Osteoblast (primary cell): ENCODE measurements at regions not wholly inside any gene's neighbourhood (a gene's known extent, or its start where the extent isn't known, plus 50 kb on each side); places are given as distances from the start of the nearest gene placed in this dataset.

Source experiments
- DNase-seq: peaks from one replicate; pipeline ENCODE4 v3.0.0; 2011; ENCODE audit warnings: low spot score, mixed read lengths; ENCODE audit not compliant: insufficient read length; ENCODE audit errors: missing footprints
- H2AFZ ChIP-seq: 2 replicates; pipeline ENCODE4 v1.6.0; 2011; ENCODE audit warnings: mild to moderate bottlenecking, low read length
- H3K27ac ChIP-seq: 2 replicates; pipeline ENCODE4 v1.5.1; 2011; ENCODE audit warnings: mild to moderate bottlenecking, low read depth, low read length, moderate library complexity
- H3K27me3 ChIP-seq: 2 replicates; pipeline ENCODE4 v1.6.0; 2012; ENCODE audit warnings: mild to moderate bottlenecking, control low read depth, inconsistent platforms, low read length, moderate library complexity; ENCODE audit not compliant: insufficient read depth
- H3K36me3 ChIP-seq: 2 replicates; pipeline ENCODE4 v1.5.1; 2011; ENCODE audit warnings: mild to moderate bottlenecking, low read length, control low read depth, moderate library complexity; ENCODE audit not compliant: insufficient read depth
- H3K4me1 ChIP-seq: 2 replicates; pipeline ENCODE4 v1.5.1; 2011; ENCODE audit warnings: mild to moderate bottlenecking, low read length, control low read depth, moderate library complexity; ENCODE audit not compliant: insufficient read depth
- H3K4me2 ChIP-seq: 2 replicates; pipeline ENCODE4 v1.6.0; 2011; ENCODE audit warnings: mild to moderate bottlenecking, low read length; ENCODE audit not compliant: insufficient read depth
- H3K4me3 ChIP-seq: fragments of 200-600 bp; sonication (generic); 3 replicates; pipeline ENCODE4 v1.5.1; 2012; ENCODE audit warnings: mild to moderate bottlenecking, low read length, inconsistent platforms; ENCODE audit not compliant: insufficient read depth
- H3K79me2 ChIP-seq: 2 replicates; pipeline ENCODE4 v1.6.0; 2012; ENCODE audit warnings: mild to moderate bottlenecking, low read length, control low read depth, inconsistent platforms; ENCODE audit not compliant: insufficient read depth
- H3K9me3 ChIP-seq: 2 replicates; pipeline ENCODE4 v1.5.1; 2011; ENCODE audit warnings: low read depth, low read length, control low read depth
- H4K20me1 ChIP-seq: 2 replicates; pipeline ENCODE4 v1.6.0; 2012; ENCODE audit warnings: mild to moderate bottlenecking, low read length, control low read depth; ENCODE audit not compliant: insufficient read depth
- TF ChIP-seq, protein P1 (sequence below): IDR thresholded peaks from 2 replicates; pipeline ENCODE4 v1.5.1; 2011; ENCODE audit warnings: mild to moderate bottlenecking, low read depth, low read length, moderate library complexity; ENCODE audit errors: extremely low read depth

DNA sequence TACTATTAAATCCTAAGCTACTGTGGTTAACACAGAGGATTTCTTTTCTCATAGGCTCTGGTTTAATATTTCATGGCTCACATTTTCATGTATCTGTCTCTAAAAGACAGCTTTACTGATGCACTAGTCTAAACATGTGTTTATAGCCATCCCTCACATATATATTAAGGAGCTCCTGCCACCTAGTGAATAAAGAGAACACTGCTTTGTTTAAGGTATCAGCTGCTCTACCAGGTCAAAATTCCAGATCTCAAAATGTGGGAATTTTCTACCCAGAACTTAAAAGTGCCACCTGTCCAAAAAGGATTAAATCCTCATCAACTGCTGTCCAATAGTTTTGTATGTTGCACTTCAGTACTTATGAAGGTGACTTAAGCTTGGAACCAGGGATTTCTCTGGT is 188.5 kb upstream of the TEX13C start:
- no peaks in the 10 kb centered on the region for H3K79me2 ChIP-seq
- H3K4me1 ChIP-seq, result no peaks in the 10 kb centered on the region
- H3K4me3 ChIP-seq, result no peak overlapping the region
- H3K4me2 ChIP-seq, result no peak overlapping the region
- no peaks in the 10 kb centered on the region for H3K27me3 ChIP-seq
- no peaks in the 10 kb centered on the region for H4K20me1 ChIP-seq
- TF ChIP-seq, protein P1, sequence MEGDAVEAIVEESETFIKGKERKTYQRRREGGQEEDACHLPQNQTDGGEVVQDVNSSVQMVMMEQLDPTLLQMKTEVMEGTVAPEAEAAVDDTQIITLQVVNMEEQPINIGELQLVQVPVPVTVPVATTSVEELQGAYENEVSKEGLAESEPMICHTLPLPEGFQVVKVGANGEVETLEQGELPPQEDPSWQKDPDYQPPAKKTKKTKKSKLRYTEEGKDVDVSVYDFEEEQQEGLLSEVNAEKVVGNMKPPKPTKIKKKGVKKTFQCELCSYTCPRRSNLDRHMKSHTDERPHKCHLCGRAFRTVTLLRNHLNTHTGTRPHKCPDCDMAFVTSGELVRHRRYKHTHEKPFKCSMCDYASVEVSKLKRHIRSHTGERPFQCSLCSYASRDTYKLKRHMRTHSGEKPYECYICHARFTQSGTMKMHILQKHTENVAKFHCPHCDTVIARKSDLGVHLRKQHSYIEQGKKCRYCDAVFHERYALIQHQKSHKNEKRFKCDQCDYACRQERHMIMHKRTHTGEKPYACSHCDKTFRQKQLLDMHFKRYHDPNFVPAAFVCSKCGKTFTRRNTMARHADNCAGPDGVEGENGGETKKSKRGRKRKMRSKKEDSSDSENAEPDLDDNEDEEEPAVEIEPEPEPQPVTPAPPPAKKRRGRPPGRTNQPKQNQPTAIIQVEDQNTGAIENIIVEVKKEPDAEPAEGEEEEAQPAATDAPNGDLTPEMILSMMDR, result no peak
- H3K9me3 ChIP-seq, result no peaks in the 10 kb centered on the region
- no peak overlapping the region for H2AFZ ChIP-seq
- H3K36me3 ChIP-seq, result no peaks in the 10 kb centered on the region
- no peak for DNase-seq
- H3K27ac ChIP-seq, result no peak overlapping the region

GRCh38 chrX:125132274-125132673 is 187.4 kb upstream of the TEX13C start:
- Histone ChIP-seq H3K27ac (no peak overlapping the region), H3K4me3 (no peak overlapping the region), H2AFZ (no peak overlapping the region), H3K4me2 (no peak overlapping the region), H3K36me3 (no peaks in the 10 kb centered on the region), H3K79me2 (no peaks in the 10 kb centered on the region), H4K20me1 (no peaks in the 10 kb centered on the region), H3K4me1 (no peaks in the 10 kb centered on the region), H3K27me3 (no peaks in the 10 kb centered on the region), H3K9me3 (no peaks in the 10 kb centered on the region)
- TF ChIP-seq, protein P1, result no peak
- no peak for DNase-seq

GRCh38 chrX:125137521-125137920 is 182.2 kb upstream of the TEX13C start:
- no peaks in the 10 kb centered on the region for H3K9me3 ChIP-seq
- H3K4me2 ChIP-seq, result no peak overlapping the region
- H4K20me1 ChIP-seq, result no peaks in the 10 kb centered on the region

GRCh38 chrX:125150231-125150630 is 169.4 kb upstream of the TEX13C start:
- no peak overlapping the region for H3K4me3 ChIP-seq
- H3K36me3 ChIP-seq, result no peaks in the 10 kb centered on the region
- H2AFZ ChIP-seq, result no peak overlapping the region
- H4K20me1 ChIP-seq, result no peaks in the 10 kb centered on the region
- H3K27ac ChIP-seq, result no peak overlapping the region
- no peaks in the 10 kb centered on the region for H3K27me3 ChIP-seq
- DNase-seq, result no peak
- no peaks in the 10 kb centered on the region for H3K4me1 ChIP-seq
- no peaks in the 10 kb centered on the region for H3K9me3 ChIP-seq
- no peaks in the 10 kb centered on the region for H3K79me2 ChIP-seq
- TF ChIP-seq, protein P1, result no peak
- H3K4me2 ChIP-seq, result no peak overlapping the region

More at GRCh38 chrX:125137521-125137920, 182.2 kb upstream of the TEX13C start:
- no peaks in the 10 kb centered on the region for H3K79me2 ChIP-seq
- no peak overlapping the region for H2AFZ ChIP-seq
- no peak overlapping the region for H3K27ac ChIP-seq
- H3K4me3 ChIP-seq, result no peak overlapping the region
- TF ChIP-seq, protein P1, result no peak
- H3K36me3 ChIP-seq, result no peaks in the 10 kb centered on the region
- DNase-seq, result no peak
- H3K4me1 ChIP-seq, result no peaks in the 10 kb centered on the region
- no peaks in the 10 kb centered on the region for H3K27me3 ChIP-seq
